ENCODE measurements at regions not wholly inside any gene's neighbourhood (a gene's known extent, or its start where the extent isn't known, plus 50 kb on each side); places are given as distances from the start of the nearest gene placed in this dataset.

- TF ChIP-seq CTCF (IDR thresholded peaks at IDR 0.05; ENCODE audit: control extremely low read depth in 1 of 3, insufficient read depth in 1 of 3, low read depth in 1 of 3, low read length in 3 of 3) (no peak), YY1 (IDR thresholded peaks at IDR 0.05; ENCODE audit: low read depth, low read length) (no peak), ASH2L (IDR thresholded peaks at IDR 0.05; ENCODE audit: low read length) (no peak), GTF2F1 (IDR thresholded peaks at IDR 0.05; ENCODE audit: borderline replicate concordance, low read depth, low read length) (no peak), POLR2A (IDR thresholded peaks at IDR 0.05; ENCODE audit: control extremely low read depth in 1 of 2, low read depth in 2 of 2, low read length in 2 of 2) (no peak), SIN3A (conservative IDR thresholded peaks at IDR 0.05 in 1 of 2, IDR thresholded peaks at IDR 0.05 in 1 of 2; ENCODE audit: low read depth in 1 of 2, low read length in 2 of 2) (no peak), ZNF274 (IDR thresholded peaks at IDR 0.05; ENCODE audit: borderline replicate concordance, extremely low read depth, low read length) (no peak), RAD21 (IDR thresholded peaks at IDR 0.05 in 1 of 2, conservative IDR thresholded peaks at IDR 0.05 in 1 of 2; ENCODE audit: low read depth in 2 of 2, low read length in 2 of 2) (no peak), CHD2 (IDR thresholded peaks at IDR 0.05; ENCODE audit: low read length) (no peak), EZH2 (IDR thresholded peaks at IDR 0.05; ENCODE audit: low read depth, low read length, severe bottlenecking) (no peak), CEBPB (IDR thresholded peaks at IDR 0.05; ENCODE audit: low read depth, low read length) (no peak), POLR2AphosphoS5 (IDR thresholded peaks at IDR 0.05; ENCODE audit: low read depth, low read length) (no peak)
Measured at GRCh38 chr3:3675801-3676200, 123.4 kb upstream of the LRRN1 start.

Data from H1 (cell line).